22Rv1 (cell line): ENCODE measurements at regions not wholly inside any gene's neighbourhood (a gene's known extent, or its start where the extent isn't known, plus 50 kb on each side); places are given as distances from the start of the nearest gene placed in this dataset.

Experiments used
- ZFX ChIP-seq: fragments of 450-650 bp; IDR thresholded peaks from 2 replicates; pipeline ENCODE4 v1.6.1; 2017; ENCODE audit warnings: antibody characterized with exemption, borderline replicate concordance
- TF ChIP-seq, protein P1 (sequence below): fragments of 450-650 bp; IDR thresholded peaks from 2 replicates; pipeline ENCODE4 v1.5.1; 2017; ENCODE audit warnings: mild to moderate bottlenecking

DNA sequence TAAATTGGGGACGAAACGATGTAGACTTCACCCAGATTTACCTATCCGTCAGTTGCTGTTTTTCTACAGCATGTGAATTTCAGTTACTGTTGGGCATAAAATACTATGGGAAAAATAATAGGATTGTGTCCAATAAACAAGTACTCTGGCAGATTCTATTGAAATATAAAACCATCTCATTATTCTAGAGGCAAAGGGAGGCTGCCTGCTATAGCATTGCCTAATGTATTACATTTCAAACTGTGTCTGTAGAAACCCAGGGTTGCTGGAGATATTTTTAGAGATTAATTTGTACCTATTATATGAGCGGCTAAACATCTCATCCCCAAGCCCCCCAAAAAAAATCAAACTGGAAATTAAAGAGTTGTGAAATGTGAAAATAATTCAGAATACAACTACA, 159.6 kb upstream of the IL12A start:
- TF ChIP-seq, protein P1, sequence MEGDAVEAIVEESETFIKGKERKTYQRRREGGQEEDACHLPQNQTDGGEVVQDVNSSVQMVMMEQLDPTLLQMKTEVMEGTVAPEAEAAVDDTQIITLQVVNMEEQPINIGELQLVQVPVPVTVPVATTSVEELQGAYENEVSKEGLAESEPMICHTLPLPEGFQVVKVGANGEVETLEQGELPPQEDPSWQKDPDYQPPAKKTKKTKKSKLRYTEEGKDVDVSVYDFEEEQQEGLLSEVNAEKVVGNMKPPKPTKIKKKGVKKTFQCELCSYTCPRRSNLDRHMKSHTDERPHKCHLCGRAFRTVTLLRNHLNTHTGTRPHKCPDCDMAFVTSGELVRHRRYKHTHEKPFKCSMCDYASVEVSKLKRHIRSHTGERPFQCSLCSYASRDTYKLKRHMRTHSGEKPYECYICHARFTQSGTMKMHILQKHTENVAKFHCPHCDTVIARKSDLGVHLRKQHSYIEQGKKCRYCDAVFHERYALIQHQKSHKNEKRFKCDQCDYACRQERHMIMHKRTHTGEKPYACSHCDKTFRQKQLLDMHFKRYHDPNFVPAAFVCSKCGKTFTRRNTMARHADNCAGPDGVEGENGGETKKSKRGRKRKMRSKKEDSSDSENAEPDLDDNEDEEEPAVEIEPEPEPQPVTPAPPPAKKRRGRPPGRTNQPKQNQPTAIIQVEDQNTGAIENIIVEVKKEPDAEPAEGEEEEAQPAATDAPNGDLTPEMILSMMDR: no peak
- no peak for TF ChIP-seq ZFX
